GM19395 (cell line): ENCODE measurements at regions not wholly inside any gene's neighbourhood (a gene's known extent, or its start where the extent isn't known, plus 50 kb on each side); places are given as distances from the start of the nearest gene placed in this dataset.

Source experiments
- ATAC-seq: cut with Tn5 transposase; IDR thresholded peaks from one replicate; pipeline ENCODE4 v1.9.1; 2021; ENCODE audit warnings: mild to moderate bottlenecking, moderate library complexity; ENCODE audit not compliant: unreplicated experiment

DNA sequence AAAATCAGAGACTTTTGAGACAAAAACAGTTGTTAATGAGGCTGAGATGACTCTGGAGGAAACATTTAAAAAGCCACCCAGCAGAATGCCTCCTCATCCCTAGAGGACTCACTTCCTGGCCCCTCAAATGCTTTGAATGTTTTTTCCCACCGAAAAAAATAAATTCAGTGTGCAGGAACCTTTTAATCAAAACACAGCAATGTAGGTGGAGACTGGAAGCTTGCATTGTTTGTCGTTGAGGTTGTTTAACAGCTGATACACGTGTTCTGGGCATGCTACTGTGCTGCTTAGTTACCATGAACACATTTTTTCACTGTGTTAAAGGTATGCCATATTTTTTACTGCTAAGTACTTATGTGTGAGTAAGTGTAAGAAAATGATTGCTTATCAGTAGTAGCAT is 65.7 kb upstream of the ADCY2 start:
- no peak for ATAC-seq

DNA sequence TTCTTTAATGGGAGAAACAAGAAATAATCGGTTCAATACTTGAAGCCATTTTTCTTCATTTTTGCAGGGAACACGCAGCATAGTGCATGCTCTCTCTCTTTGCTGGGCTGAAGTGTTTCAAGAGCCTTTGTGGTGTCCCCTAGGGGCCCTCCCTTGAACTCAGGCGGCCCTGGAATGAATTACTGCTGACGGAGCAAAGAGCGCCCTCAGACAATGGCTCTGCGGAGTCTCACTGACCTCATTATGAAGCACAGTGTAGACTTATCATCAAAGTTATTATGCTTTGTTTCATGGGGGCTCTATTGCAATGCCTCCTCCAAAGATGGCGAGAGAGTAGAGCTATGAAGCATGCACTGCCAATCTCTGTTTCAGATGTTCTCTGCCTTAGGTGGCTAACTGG is 64.8 kb upstream of the ADCY2 start:
- ATAC-seq = no peak
